ENCODE measurements at regions not wholly inside any gene's neighbourhood (a gene's known extent, or its start where the extent isn't known, plus 50 kb on each side); places are given as distances from the start of the nearest gene placed in this dataset.

DNA sequence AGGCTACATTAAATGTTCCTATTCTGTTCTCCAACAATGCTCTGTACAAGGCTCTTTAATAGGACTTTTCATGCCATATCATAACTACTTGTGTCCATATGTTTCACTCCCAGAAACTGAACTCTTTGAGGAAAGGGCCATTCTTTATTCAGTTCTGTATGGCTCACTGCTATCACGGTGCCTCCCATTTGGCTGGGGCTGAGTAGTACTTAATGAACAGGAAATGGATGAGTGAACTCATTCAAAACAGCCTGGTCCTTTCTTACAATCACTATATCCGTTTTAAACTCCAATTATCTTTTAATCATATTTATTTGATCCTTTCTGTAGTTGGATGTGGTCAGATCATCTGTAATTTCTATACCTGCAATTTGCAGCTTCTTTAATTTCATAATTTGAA lies 410.6 kb downstream of the TBC1D4 start:
- Histone ChIP-seq H3K79me2 (ENCODE audit: control insufficient read depth, insufficient read depth, low read length) (no peaks in the 10 kb centered on the region), H4K20me1 (ENCODE audit: control insufficient read depth, extremely low read depth, insufficient read depth, low read length) (no peaks in the 10 kb centered on the region), H3K27me3 (ENCODE audit: control insufficient read depth, insufficient read depth, low read length) (no peaks in the 10 kb centered on the region), H3K4me3 (replicated peaks in 1 of 4; ENCODE audit: control extremely low read depth in 1 of 4, insufficient read depth in 1 of 4, low read depth in 3 of 4, low read length in 4 of 4) (no peak overlapping the region), H3K4me1 (ENCODE audit: control insufficient read depth, extremely low read depth, insufficient read depth, low read length) (no peaks in the 10 kb centered on the region), H3K27ac (ENCODE audit: insufficient read depth, low read length) (no peak overlapping the region), H3K9me3 (ENCODE audit: control insufficient read depth, insufficient read depth, low read depth, low read length) (no peaks in the 10 kb centered on the region), H3K4me2 (ENCODE audit: extremely low read depth, insufficient read depth, low read length) (no peak overlapping the region), H3K9ac (ENCODE audit: insufficient read depth, low read length) (no peak overlapping the region), H3K36me3 (ENCODE audit: control insufficient read depth, insufficient read depth, low read length) (no peaks in the 10 kb centered on the region), H2AFZ (ENCODE audit: low read length) (no peak overlapping the region)
- peak in 1 of 2 donors; percentile 17 for DNase-seq (ENCODE audit: low read depth in 2 of 2)
- TF ChIP-seq, protein P1, sequence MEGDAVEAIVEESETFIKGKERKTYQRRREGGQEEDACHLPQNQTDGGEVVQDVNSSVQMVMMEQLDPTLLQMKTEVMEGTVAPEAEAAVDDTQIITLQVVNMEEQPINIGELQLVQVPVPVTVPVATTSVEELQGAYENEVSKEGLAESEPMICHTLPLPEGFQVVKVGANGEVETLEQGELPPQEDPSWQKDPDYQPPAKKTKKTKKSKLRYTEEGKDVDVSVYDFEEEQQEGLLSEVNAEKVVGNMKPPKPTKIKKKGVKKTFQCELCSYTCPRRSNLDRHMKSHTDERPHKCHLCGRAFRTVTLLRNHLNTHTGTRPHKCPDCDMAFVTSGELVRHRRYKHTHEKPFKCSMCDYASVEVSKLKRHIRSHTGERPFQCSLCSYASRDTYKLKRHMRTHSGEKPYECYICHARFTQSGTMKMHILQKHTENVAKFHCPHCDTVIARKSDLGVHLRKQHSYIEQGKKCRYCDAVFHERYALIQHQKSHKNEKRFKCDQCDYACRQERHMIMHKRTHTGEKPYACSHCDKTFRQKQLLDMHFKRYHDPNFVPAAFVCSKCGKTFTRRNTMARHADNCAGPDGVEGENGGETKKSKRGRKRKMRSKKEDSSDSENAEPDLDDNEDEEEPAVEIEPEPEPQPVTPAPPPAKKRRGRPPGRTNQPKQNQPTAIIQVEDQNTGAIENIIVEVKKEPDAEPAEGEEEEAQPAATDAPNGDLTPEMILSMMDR (conservative IDR thresholded peaks at IDR 0.05 in 1 of 2, IDR thresholded peaks at IDR 0.05 in 1 of 2; ENCODE audit: low read depth in 1 of 2, low read length in 2 of 2): no peak
- TF ChIP-seq EZH2 (IDR thresholded peaks at IDR 0.05; ENCODE audit: low read length, missing control alignments): no peak

DNA sequence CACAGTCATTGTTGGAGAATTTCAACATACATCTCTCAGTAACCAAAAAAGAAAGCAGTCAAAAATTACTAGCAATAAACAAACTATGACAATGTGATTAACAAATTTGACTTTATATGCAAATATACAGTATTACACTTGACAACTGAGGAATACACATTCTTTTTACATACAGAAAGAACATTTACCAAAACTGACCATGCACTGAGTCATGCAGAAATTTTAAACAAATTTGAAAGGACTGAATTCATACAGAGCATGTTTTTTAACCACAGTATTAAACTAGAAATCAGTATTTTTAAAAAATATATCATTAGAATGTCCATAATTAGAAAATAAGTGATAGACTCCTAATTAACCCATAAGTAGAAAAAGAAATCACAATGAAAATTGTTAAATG lies 420.1 kb downstream of the TBC1D4 start:
- TF ChIP-seq EZH2 (IDR thresholded peaks at IDR 0.05; ENCODE audit: low read length, missing control alignments): no peak
- TF ChIP-seq, protein P1 (conservative IDR thresholded peaks at IDR 0.05 in 1 of 2, IDR thresholded peaks at IDR 0.05 in 1 of 2; ENCODE audit: low read depth in 1 of 2, low read length in 2 of 2): no peak
- no peak overlapping the region for H3K4me3 ChIP-seq (replicated peaks in 1 of 4; ENCODE audit: control extremely low read depth in 1 of 4, insufficient read depth in 1 of 4, low read depth in 3 of 4, low read length in 4 of 4)
- no peaks in the 10 kb centered on the region for H3K79me2 ChIP-seq (ENCODE audit: control insufficient read depth, insufficient read depth, low read length)
- no peaks in the 10 kb centered on the region for H4K20me1 ChIP-seq (ENCODE audit: control insufficient read depth, extremely low read depth, insufficient read depth, low read length)
- peak in 1 of 2 donors; percentile 60 for DNase-seq (ENCODE audit: low read depth in 2 of 2)
- H3K4me1 ChIP-seq (ENCODE audit: control insufficient read depth, extremely low read depth, insufficient read depth, low read length): no peaks in the 10 kb centered on the region
- H3K9me3 ChIP-seq (ENCODE audit: control insufficient read depth, insufficient read depth, low read depth, low read length): no peaks in the 10 kb centered on the region
- no peaks in the 10 kb centered on the region for H3K36me3 ChIP-seq (ENCODE audit: control insufficient read depth, insufficient read depth, low read length)
- no peak overlapping the region for H2AFZ ChIP-seq (ENCODE audit: low read length)
- H3K27ac ChIP-seq (ENCODE audit: insufficient read depth, low read length): no peak overlapping the region
- H3K4me2 ChIP-seq (ENCODE audit: extremely low read depth, insufficient read depth, low read length): no peak overlapping the region
- no peaks in the 10 kb centered on the region for H3K27me3 ChIP-seq (ENCODE audit: control insufficient read depth, insufficient read depth, low read length)
- no peak overlapping the region for H3K9ac ChIP-seq (ENCODE audit: insufficient read depth, low read length)

DNA sequence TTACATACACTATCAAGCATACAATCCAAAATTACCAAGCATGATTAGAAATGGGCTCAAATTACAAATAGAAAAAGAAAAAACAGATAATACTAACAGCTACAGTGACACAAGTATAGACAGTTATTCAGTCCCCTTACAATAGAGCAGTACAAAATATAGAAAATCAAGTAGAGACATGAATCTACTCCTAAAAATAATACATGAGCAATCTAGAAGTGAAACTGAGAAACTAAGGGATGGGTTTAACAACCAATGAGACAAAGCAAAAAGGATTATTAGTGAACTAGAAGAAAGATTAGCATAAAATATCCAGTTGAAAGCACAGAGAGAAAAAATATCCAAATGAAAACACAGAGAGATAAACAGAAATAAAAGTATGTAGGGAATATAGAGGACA lies 426.7 kb downstream of the TBC1D4 start:
- Histone ChIP-seq H3K79me2 (ENCODE audit: control insufficient read depth, insufficient read depth, low read length) (no peaks in the 10 kb centered on the region), H3K4me2 (ENCODE audit: extremely low read depth, insufficient read depth, low read length) (no peak overlapping the region)

More for the DNA sequence above, 426.7 kb downstream of the TBC1D4 start:
- Histone ChIP-seq H3K9me3 (ENCODE audit: control insufficient read depth, insufficient read depth, low read depth, low read length) (no peaks in the 10 kb centered on the region), H2AFZ (ENCODE audit: low read length) (no peak overlapping the region), H3K4me1 (ENCODE audit: control insufficient read depth, extremely low read depth, insufficient read depth, low read length) (no peaks in the 10 kb centered on the region), H3K4me3 (replicated peaks in 1 of 4; ENCODE audit: control extremely low read depth in 1 of 4, insufficient read depth in 1 of 4, low read depth in 3 of 4, low read length in 4 of 4) (no peak overlapping the region), H3K36me3 (ENCODE audit: control insufficient read depth, insufficient read depth, low read length) (no peaks in the 10 kb centered on the region), H3K27ac (ENCODE audit: insufficient read depth, low read length) (no peak overlapping the region), H3K27me3 (ENCODE audit: control insufficient read depth, insufficient read depth, low read length) (no peaks in the 10 kb centered on the region), H4K20me1 (ENCODE audit: control insufficient read depth, extremely low read depth, insufficient read depth, low read length) (no peaks in the 10 kb centered on the region), H3K9ac (ENCODE audit: insufficient read depth, low read length) (no peak overlapping the region)
- no peak for TF ChIP-seq EZH2 (IDR thresholded peaks at IDR 0.05; ENCODE audit: low read length, missing control alignments)
- TF ChIP-seq, protein P1 (conservative IDR thresholded peaks at IDR 0.05 in 1 of 2, IDR thresholded peaks at IDR 0.05 in 1 of 2; ENCODE audit: low read depth in 1 of 2, low read length in 2 of 2): no peak
- no peak for DNase-seq (ENCODE audit: low read depth in 2 of 2)

Measured in fibroblast of lung (primary cell).